ENCODE measurements at regions not wholly inside any gene's neighbourhood (a gene's known extent, or its start where the extent isn't known, plus 50 kb on each side); places are given as distances from the start of the nearest gene placed in this dataset.
"Not testable (repeated sequence)": the region's sequence is repeated elsewhere in the genome, so short reads cannot be mapped to it uniquely, and the experiment has no call there.

- TF ChIP-seq POLR2AphosphoS5, POLR2A, EP300 (IDR thresholded peaks at IDR 0.05): not testable (repeated sequence)
- TF ChIP-seq, protein P1, sequence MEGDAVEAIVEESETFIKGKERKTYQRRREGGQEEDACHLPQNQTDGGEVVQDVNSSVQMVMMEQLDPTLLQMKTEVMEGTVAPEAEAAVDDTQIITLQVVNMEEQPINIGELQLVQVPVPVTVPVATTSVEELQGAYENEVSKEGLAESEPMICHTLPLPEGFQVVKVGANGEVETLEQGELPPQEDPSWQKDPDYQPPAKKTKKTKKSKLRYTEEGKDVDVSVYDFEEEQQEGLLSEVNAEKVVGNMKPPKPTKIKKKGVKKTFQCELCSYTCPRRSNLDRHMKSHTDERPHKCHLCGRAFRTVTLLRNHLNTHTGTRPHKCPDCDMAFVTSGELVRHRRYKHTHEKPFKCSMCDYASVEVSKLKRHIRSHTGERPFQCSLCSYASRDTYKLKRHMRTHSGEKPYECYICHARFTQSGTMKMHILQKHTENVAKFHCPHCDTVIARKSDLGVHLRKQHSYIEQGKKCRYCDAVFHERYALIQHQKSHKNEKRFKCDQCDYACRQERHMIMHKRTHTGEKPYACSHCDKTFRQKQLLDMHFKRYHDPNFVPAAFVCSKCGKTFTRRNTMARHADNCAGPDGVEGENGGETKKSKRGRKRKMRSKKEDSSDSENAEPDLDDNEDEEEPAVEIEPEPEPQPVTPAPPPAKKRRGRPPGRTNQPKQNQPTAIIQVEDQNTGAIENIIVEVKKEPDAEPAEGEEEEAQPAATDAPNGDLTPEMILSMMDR (IDR thresholded peaks at IDR 0.05), result not testable (repeated sequence)
Observed at GRCh38 chrX:115983148-115983547, 187.4 kb upstream of the AGTR2 start.

Measured in stomach (tissue), 4 donors.